HCT116 (cell line): ENCODE measurements at regions not wholly inside any gene's neighbourhood (a gene's known extent, or its start where the extent isn't known, plus 50 kb on each side); places are given as distances from the start of the nearest gene placed in this dataset.

ENCODE experiments used
- ATAC-seq: fragments of 200-7000 bp; cut with Tn5 transposase; 2 replicates; pipeline ENCODE4 v1.9.1; 2020; ENCODE audit warnings: mild to moderate bottlenecking, moderate library complexity
- BruUV-seq: library from RNA; stranded (reverse); fragments of 400-500 nt; replicated peaks from 2 replicates; lab custom pipeline; 2021; lab: Mats Ljungman, UMichigan
- CTCF ChIA-PET: fragments of 300-600 bp; sonication (Branson Sonifier 250); formaldehyde crosslinking; loops from one replicate; lab custom pipeline; 2021; ENCODE audit warnings: antibody characterized with exemption; lab: Charles Lee
- POLR2A ChIA-PET: fragments of 300-600, 350-600 bp; sonication (Branson Sonifier 250); formaldehyde crosslinking; loops from one replicate; lab custom pipeline; 2021; ENCODE audit warnings: antibody characterized with exemption; lab: Charles Lee
- RAD21 ChIA-PET, 2 experiments: fragments of 300-600 bp; sonication (Branson Sonifier 250); formaldehyde crosslinking; loops; one replicate each; lab custom pipeline; 2023; ENCODE audit warnings: low total read pairs in 2 of 2; ENCODE audit not compliant: uncharacterized antibody in 2 of 2, unreplicated experiment in 2 of 2, low non-redundant PET in 1 of 2; lab: Charles Lee
- DNase-seq: peaks from one replicate; pipeline ENCODE4 v3.0.0-alpha.2; 2010; ENCODE audit warnings: low read depth, low spot score
- H2AFZ ChIP-seq: fragments of 200-600 bp; shearing (Covaris generic), sonication (generic); 2 replicates; pipeline ENCODE4 v1.6.1; 2017; ENCODE audit warnings: low read depth, mixed run types, mixed read lengths, antibody characterized with exemption, low read length; ENCODE audit not compliant: poor library complexity, severe bottlenecking
- H3K27ac ChIP-seq: 2 replicates; pipeline ENCODE4 v1.5.1; 2012; ENCODE audit warnings: low read depth, low read length
- H3K27me3 ChIP-seq: fragments of 200-600 bp; sonication (generic); 2 replicates; pipeline ENCODE4 v1.6.1; 2016; ENCODE audit warnings: mixed run types, low read length, mixed read lengths; ENCODE audit not compliant: insufficient read depth
- H3K36me3 ChIP-seq, 2 experiments: fragments of 200-500 bp in 1 of 2; fragments of 200-600 bp in 1 of 2; sonication (Bioruptor generic) in 1 of 2; sonication (generic) in 1 of 2; 2 replicates each; pipeline versions ENCODE4 v1.5.1 to v1.6.1; 2014 to 2016; ENCODE audit warnings: low read length in 2 of 2, inconsistent platforms in 1 of 2, mixed read lengths in 1 of 2, mixed run types in 1 of 2; ENCODE audit not compliant: insufficient read depth in 2 of 2, control insufficient read depth in 1 of 2
- H3K4me1 ChIP-seq, 2 experiments: fragments of 200-600 bp in 1 of 2; sonication (generic) in 1 of 2; 2 replicates each; pipeline versions ENCODE4 v1.5.1 to v1.6.1; 2012 to 2017; ENCODE audit warnings: low read length in 2 of 2, inconsistent platforms in 1 of 2, mild to moderate bottlenecking in 1 of 2, mixed read lengths in 1 of 2, mixed run types in 1 of 2, moderate library complexity in 1 of 2; ENCODE audit not compliant: insufficient read depth in 2 of 2, control insufficient read depth in 1 of 2
- H3K4me2 ChIP-seq: fragments of 200-600 bp; sonication (generic); 2 replicates; pipeline ENCODE4 v1.6.1; 2017; ENCODE audit warnings: mixed run types, low read length, mixed read lengths
- H3K4me3 ChIP-seq, 2 experiments: fragments of 200-600 bp in 1 of 2; sonication (generic) in 1 of 2; replicated peaks in 1 of 2; 2 replicates each; pipeline ENCODE4 v1.5.1; 2011 to 2016; ENCODE audit warnings: low read length in 2 of 2, control low read depth in 1 of 2, low read depth in 1 of 2, mild to moderate bottlenecking in 1 of 2, mixed read lengths in 1 of 2, mixed run types in 1 of 2
- H3K79me2 ChIP-seq: fragments of 200-600 bp; sonication (generic); 2 replicates; pipeline ENCODE4 v1.6.1; 2017; ENCODE audit warnings: mild to moderate bottlenecking, mixed run types, low read length, moderate library complexity, mixed read lengths; ENCODE audit not compliant: insufficient read depth
- H3K9ac ChIP-seq: fragments of 200-600 bp; sonication (generic); 2 replicates; pipeline ENCODE4 v1.6.1; 2016; ENCODE audit warnings: low read length, mixed read lengths
- H3K9me2 ChIP-seq: fragments of 200-600 bp; sonication (generic), shearing (Covaris generic); 2 replicates; pipeline ENCODE4 v1.6.1; 2017; ENCODE audit warnings: mixed run types, mild to moderate bottlenecking, moderate library complexity; ENCODE audit not compliant: insufficient read depth
- H3K9me3 ChIP-seq, 2 experiments: fragments of 200-500 bp in 1 of 2; fragments of 200-600 bp in 1 of 2; sonication (Bioruptor generic) in 1 of 2; sonication (generic) in 1 of 2; 2 replicates each; pipeline ENCODE4 v1.6.1; 2014 to 2017; ENCODE audit warnings: low read length in 2 of 2, mixed read lengths in 2 of 2, inconsistent platforms in 1 of 2, low read depth in 1 of 2, mild to moderate bottlenecking in 1 of 2, mixed run types in 1 of 2, moderate library complexity in 1 of 2; ENCODE audit not compliant: control insufficient read depth in 1 of 2, insufficient read depth in 1 of 2
- H4K20me1 ChIP-seq: fragments of 200-600 bp; sonication (generic), shearing (Covaris generic); 2 replicates; pipeline ENCODE4 v1.6.1; 2017; ENCODE audit warnings: mixed run types, mild to moderate bottlenecking, moderate library complexity; ENCODE audit not compliant: insufficient read depth
- CBX3 ChIP-seq: IDR thresholded peaks from 2 replicates; pipeline ENCODE4 v1.6.1; 2012; ENCODE audit warnings: low read depth
- CEBPB ChIP-seq: IDR thresholded peaks from 2 replicates; pipeline ENCODE4 v1.6.1; 2012; ENCODE audit warnings: low read depth
- EZH2phosphoT487 ChIP-seq: fragments of 200-600 bp; IDR thresholded peaks from 2 replicates; pipeline ENCODE4 v1.6.1; 2018; ENCODE audit warnings: antibody characterized with exemption, borderline replicate concordance
- JUND ChIP-seq: IDR thresholded peaks from 2 replicates; pipeline ENCODE4 v1.6.1; 2012
- POLR2AphosphoS5 ChIP-seq: IDR thresholded peaks from 2 replicates; pipeline ENCODE4 v1.6.1; 2011; ENCODE audit warnings: mild to moderate bottlenecking, low read depth, low read length, moderate library complexity
- YY1 ChIP-seq: IDR thresholded peaks from 2 replicates; pipeline ENCODE4 v1.6.1; 2011; ENCODE audit warnings: low read length, low read depth, moderate library complexity, mild to moderate bottlenecking; ENCODE audit not compliant: insufficient replicate concordance; ENCODE audit errors: extremely low read depth
- ZFX ChIP-seq: fragments of 450-650 bp; IDR thresholded peaks from 2 replicates; pipeline ENCODE4 v1.6.1; 2017
- intact Hi-C: fragments of 100-400 bp; cut with micrococcal nuclease; formaldehyde crosslinking; loops from 2 replicates; pipeline ENCODE4 v1.10.0; 2022
- TF ChIP-seq, protein P1 (sequence below): IDR thresholded peaks from 2 replicates; pipeline ENCODE4 v1.6.1; 2011; ENCODE audit warnings: mild to moderate bottlenecking, low read length, moderate library complexity; ENCODE audit not compliant: insufficient replicate concordance; ENCODE audit errors: extremely low read depth
- TF ChIP-seq, protein P2 (sequence below): IDR thresholded peaks from 2 replicates; pipeline ENCODE4 v1.6.1; 2012; ENCODE audit warnings: low read depth

DNA sequence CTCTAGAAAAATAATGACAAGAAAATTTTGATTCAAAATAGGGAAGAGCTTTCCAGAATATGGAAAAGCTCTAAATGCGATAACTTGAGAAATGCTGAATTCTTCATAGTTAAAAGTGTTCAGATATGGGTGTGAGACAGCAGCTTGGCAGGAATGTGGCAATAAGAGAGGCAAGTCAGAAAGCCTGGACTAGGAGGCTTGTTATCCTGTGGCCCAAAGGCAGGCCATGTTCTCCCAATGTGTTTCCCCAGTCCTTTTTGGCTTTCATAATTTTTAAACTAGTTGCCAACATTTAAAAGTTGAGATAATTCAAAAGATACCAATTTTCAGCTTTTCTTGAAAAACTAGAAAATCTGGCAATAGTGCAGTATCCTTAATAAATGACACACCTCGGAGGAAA lies 366.3 kb upstream of the FANCL start:
- H3K4me1 ChIP-seq: no peaks in the 10 kb centered on the region
- no peaks in the 10 kb centered on the region for H3K79me2 ChIP-seq
- no TSS peak for BruUV-seq
- no peak overlapping the region for H2AFZ ChIP-seq
- no peaks in the 10 kb centered on the region for H4K20me1 ChIP-seq
- intact Hi-C loops: no loop called here
- H3K9ac ChIP-seq: no peak overlapping the region
- ChIA-PET POLR2A (no interaction called here), RAD21 (no interaction called here), CTCF (no interaction called here)
- TF ChIP-seq EZH2phosphoT487 (no peak), ZFX (no peak), POLR2AphosphoS5 (no peak), CBX3 (no peak), CEBPB (no peak), JUND (no peak), YY1 (no peak)
- TF ChIP-seq, protein P1, sequence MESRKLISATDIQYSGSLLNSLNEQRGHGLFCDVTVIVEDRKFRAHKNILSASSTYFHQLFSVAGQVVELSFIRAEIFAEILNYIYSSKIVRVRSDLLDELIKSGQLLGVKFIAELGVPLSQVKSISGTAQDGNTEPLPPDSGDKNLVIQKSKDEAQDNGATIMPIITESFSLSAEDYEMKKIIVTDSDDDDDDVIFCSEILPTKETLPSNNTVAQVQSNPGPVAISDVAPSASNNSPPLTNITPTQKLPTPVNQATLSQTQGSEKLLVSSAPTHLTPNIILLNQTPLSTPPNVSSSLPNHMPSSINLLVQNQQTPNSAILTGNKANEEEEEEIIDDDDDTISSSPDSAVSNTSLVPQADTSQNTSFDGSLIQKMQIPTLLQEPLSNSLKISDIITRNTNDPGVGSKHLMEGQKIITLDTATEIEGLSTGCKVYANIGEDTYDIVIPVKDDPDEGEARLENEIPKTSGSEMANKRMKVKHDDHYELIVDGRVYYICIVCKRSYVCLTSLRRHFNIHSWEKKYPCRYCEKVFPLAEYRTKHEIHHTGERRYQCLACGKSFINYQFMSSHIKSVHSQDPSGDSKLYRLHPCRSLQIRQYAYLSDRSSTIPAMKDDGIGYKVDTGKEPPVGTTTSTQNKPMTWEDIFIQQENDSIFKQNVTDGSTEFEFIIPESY: no peak
- TF ChIP-seq, protein P2, sequence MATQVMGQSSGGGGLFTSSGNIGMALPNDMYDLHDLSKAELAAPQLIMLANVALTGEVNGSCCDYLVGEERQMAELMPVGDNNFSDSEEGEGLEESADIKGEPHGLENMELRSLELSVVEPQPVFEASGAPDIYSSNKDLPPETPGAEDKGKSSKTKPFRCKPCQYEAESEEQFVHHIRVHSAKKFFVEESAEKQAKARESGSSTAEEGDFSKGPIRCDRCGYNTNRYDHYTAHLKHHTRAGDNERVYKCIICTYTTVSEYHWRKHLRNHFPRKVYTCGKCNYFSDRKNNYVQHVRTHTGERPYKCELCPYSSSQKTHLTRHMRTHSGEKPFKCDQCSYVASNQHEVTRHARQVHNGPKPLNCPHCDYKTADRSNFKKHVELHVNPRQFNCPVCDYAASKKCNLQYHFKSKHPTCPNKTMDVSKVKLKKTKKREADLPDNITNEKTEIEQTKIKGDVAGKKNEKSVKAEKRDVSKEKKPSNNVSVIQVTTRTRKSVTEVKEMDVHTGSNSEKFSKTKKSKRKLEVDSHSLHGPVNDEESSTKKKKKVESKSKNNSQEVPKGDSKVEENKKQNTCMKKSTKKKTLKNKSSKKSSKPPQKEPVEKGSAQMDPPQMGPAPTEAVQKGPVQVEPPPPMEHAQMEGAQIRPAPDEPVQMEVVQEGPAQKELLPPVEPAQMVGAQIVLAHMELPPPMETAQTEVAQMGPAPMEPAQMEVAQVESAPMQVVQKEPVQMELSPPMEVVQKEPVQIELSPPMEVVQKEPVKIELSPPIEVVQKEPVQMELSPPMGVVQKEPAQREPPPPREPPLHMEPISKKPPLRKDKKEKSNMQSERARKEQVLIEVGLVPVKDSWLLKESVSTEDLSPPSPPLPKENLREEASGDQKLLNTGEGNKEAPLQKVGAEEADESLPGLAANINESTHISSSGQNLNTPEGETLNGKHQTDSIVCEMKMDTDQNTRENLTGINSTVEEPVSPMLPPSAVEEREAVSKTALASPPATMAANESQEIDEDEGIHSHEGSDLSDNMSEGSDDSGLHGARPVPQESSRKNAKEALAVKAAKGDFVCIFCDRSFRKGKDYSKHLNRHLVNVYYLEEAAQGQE: no peak
- H3K9me2 ChIP-seq: no peaks in the 10 kb centered on the region
- ATAC-seq: no peak
- H3K4me2 ChIP-seq: no peak overlapping the region
- no peak for DNase-seq
- H3K27me3 ChIP-seq: no peaks in the 10 kb centered on the region
- H3K27ac ChIP-seq: no peak overlapping the region
- H3K36me3 ChIP-seq: no peaks in the 10 kb centered on the region
- H3K4me3 ChIP-seq: no peak overlapping the region
- no peaks in the 10 kb centered on the region for H3K9me3 ChIP-seq
